Stimulated activated CD4-positive, alpha-beta T cell treated with anti-CD3 and anti-CD28 coated beads, Interleukin-2, amount 100 ng/mL, for 24 hours (primary cell): ENCODE measurements at regions not wholly inside any gene's neighbourhood (a gene's known extent, or its start where the extent isn't known, plus 50 kb on each side); places are given as distances from the start of the nearest gene placed in this dataset.
"Not testable (repeated sequence)": the region's sequence is repeated elsewhere in the genome, so short reads cannot be mapped to it uniquely, and the experiment has no call there.

ENCODE experiments used
- DNase-seq, 2 donors: peaks; one replicate each; pipeline ENCODE4 v3.0.0-alpha.2; 2020

DNA sequence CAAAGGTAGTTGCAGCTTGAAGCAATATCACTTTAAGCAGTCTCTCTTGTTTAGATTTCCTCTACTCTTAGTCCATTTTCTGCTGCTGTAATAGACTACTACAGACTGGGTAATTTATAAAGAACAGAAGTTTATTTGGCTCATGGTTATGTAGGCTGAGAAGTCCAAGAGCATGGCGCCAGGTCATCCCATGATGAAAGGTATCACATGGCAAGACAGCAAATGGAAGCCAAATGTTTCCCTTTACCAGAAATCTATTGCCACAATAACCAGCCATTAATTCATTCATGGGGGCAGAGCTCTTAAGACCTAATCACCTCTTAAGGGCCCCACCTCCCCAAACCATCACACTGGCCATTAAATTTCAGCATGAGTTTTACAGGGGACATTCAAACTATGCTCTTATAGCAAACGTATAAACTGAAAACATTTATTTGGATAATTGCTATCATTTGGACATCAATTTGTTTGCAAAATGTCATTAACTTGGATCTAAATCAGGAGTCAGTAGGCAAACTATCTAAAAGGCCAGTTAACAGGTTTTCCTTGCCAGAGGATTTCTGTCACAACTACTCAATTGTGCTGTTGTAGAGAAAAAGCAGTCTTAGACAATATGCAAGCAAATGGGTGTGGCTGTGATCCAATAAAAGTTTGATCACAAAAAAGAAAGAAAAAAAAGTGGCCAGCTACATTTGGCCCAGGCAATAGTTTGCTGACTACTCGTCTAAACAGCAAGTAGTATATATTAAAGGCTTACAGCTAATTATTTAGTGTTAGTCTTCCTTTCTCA, 75.7 kb upstream of the GUCY1A1 start:
- no peak for DNase-seq

- no peak for DNase-seq
Observed at GRCh38 chr4:155588437-155588836, 78.2 kb upstream of the GUCY1A1 start.

DNA sequence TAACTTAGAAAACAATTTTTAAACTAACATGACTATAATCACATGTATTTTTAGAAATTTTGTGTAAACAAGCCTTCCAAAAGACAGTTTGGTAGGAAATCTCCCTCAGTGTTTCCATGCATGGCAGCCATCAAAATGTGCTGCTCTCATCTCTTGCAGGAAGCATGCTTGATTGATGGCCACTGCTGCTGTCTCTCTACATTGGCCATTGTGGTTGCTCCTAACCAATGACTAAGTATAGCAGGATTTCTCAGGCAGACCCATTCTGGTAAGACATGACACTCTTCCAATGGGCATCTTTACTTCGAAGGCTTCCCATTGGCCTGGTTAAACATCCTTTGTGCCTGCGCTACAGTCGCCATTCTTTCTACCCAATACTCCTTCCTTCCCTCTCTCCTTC, 78.9 kb upstream of the GUCY1A1 start:
- no peak for DNase-seq

DNA sequence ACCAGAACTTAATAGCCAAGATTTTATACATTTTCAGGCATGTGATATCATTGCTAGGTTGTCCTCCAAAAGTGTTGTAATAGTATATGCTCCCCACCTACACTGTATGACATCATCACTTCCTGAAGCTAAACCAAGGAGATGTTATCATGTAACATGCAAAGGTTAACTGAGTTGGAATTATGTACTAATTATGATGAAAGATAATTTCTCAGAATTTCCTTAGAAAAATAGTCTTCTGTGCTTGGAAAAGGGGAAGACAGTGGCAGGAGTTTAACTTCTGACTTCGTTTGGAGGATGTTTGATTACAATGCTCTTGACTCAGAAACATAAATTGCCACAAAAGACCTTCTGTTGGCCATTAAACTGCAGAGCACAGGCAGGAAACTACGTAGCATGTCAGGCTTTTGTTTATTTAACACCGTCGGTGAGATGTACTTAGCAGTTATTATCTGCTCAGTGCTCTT, 83.6 kb upstream of the GUCY1A1 start:
- no peak for DNase-seq

GRCh38 chr4:155582041-155582440, 84.6 kb upstream of the GUCY1A1 start:
- no peak for DNase-seq

GRCh38 chr4:155578726-155579370, 87.8 kb upstream of the GUCY1A1 start:
- DNase-seq, result no peak

GRCh38 chr4:155578219-155578618, 88.4 kb upstream of the GUCY1A1 start:
- no peak for DNase-seq

GRCh38 chr4:155574329-155574728, 92.3 kb upstream of the GUCY1A1 start:
- not testable (repeated sequence) for DNase-seq

GRCh38 chr4:155573126-155573525, 93.5 kb upstream of the GUCY1A1 start:
- DNase-seq, result no peak

DNA sequence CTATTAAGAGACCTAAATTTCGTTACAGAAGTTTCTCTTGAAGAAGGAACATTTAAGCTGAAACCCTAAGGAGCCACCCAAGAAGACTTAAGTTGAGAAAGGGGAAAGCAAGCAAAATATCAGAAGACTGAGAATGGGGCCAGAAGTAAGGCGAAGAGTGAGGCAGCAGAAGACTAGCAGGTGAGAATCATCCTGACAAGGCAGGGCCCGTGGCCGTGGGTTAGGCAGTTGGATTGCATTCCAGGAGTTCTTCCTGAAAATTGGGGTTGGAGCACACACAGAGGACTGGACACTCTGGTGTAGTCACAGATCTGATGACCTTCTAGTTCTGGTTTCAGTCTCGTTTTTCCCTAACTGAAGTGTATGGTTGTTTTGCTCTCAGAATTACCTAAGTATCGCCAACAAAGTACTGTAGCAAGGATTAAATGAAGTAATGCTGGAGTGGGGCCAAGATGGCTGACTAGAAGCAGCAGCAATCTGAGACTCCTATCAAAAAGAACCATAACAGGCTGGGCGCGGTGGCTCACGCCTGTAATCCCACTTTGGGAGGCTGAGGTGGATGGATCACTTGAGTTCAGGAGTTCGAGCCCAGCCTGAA, 94.4 kb upstream of the GUCY1A1 start:
- DNase-seq, result no peak

GRCh38 chr4:155571184-155571944, 95.3 kb upstream of the GUCY1A1 start:
- DNase-seq, result no peak

DNA sequence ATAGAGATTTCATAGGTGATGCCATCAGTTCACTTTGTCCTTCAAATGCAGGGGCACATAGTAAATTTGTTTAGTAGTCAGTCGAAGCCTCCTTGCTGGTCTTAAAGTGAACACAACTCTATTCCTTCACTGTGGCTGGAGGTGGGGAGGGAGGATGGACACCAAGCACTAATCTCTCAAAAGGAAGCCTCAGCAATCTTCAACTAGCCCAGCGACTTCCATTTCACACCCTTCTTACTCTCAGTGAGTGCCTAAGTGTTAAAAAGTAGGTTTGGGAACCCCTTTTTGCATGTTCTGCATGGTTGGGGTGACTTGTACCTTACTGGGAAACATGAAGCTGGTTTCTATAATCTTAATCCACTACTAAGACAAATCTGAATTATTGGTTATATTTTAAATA, 96.0 kb upstream of the GUCY1A1 start:
- DNase-seq, result no peak

GRCh38 chr4:155569960-155570515, 96.6 kb upstream of the GUCY1A1 start:
- DNase-seq, result no peak

GRCh38 chr4:155569471-155569870, 97.2 kb upstream of the GUCY1A1 start:
- DNase-seq, result no peak

GRCh38 chr4:155568641-155569220, 97.9 kb upstream of the GUCY1A1 start:
- DNase-seq, result no peak

- DNase-seq, result no peak
Observed at GRCh38 chr4:155566354-155566753, 100.3 kb upstream of the GUCY1A1 start.

DNA sequence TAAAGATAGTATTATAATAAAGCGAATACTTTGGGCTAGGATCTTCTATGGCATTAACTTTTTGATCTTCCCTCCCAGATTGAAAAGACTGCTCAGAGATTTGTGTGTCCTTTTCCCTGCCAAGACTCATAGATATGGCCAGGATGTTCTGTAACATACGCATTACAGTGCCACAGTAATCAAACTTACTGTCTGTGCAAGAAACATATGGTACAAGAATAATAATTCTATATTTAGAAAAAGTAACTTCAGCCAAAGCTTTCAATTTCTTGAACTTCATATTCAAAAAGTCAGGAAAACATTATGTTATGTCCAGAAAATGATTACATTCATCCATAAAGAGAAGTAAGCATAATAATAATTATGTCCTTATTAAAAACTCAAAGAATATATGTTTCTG, 100.9 kb upstream of the GUCY1A1 start:
- no peak for DNase-seq

DNA sequence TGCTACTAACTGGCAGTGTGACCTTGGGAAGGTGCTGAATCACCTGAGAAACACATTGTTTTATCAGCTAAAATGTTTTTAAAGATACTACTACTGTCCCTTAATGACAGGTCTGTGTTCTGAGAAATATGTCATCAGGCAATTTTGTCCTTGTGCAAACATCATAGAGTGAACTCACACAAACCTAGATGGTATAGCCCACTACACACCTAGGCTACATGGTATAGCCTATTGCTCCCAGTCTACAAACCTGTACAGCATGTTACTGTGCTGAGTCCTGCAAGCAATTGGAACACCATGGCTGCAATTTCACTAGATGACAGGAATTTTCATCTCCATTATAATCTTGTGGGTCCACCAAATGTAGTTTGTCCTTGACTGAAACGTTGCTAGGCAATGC, 101.3 kb upstream of the GUCY1A1 start:
- DNase-seq, result no peak

DNA sequence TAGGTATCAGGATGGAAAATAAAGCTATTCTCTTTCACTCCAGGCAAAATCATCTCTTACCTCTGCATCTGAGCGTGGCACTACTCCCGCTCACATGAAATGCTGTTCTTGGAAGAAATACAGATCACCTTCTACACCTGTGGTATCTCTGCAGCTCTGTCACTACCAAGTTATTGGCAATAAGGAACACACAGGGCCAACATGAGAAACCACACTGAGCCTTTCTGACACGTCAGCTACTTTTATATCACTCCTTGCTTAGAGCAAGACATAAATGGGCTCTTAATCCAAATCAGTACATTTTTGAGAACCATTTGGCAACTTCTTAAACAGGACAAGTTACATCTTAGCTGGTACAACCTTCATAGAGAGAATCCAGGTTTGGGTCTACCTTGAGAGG, 101.8 kb upstream of the GUCY1A1 start:
- no peak for DNase-seq

DNA sequence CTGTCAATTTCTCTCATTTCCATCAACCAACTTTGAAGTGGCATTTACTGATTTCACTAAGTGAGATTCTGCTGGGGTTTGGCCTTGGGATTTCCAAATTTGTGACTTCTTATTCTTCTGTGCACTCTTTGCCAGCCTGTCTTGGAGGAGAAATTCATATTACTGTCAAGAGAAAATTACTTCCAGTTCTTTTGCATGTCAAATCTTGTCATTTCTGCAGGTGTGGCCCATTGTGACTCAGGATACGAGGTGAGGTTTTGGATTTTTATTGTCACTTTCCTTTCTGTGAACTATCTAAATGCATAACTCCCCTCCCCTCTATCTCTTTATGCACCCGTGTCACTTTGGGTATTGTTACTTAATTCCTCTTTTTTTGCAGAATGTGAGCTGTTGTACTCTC, 102.6 kb upstream of the GUCY1A1 start:
- no peak for DNase-seq

GRCh38 chr4:155559915-155560314, 106.7 kb upstream of the GUCY1A1 start:
- no peak for DNase-seq

DNA sequence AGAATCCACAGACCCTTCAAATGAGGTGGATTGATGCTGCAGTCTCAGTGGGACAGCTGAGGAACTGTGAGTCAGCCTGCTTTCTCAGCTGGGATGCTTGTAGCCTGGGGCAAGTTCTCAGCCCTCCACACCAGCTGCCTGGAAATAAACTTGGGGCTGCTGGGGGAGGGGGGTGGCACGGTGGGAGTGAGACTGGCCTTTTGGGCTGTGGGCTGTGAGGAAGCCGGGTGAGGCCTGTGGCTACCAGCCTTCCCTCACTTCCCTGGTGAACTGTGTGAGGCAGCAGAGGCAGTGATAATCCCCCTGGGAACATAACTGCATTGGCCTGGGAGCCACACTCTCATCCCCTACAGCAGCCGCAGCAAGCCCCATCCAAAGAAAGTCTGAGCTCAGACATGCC, 114.5 kb upstream of the GUCY1A1 start:
- no peak for DNase-seq

GRCh38 chr4:155548173-155548572, 118.5 kb upstream of the GUCY1A1 start:
- DNase-seq, result no peak
